ENCODE measurements at regions not wholly inside any gene's neighbourhood (a gene's known extent, or its start where the extent isn't known, plus 50 kb on each side); places are given as distances from the start of the nearest gene placed in this dataset.

DNA sequence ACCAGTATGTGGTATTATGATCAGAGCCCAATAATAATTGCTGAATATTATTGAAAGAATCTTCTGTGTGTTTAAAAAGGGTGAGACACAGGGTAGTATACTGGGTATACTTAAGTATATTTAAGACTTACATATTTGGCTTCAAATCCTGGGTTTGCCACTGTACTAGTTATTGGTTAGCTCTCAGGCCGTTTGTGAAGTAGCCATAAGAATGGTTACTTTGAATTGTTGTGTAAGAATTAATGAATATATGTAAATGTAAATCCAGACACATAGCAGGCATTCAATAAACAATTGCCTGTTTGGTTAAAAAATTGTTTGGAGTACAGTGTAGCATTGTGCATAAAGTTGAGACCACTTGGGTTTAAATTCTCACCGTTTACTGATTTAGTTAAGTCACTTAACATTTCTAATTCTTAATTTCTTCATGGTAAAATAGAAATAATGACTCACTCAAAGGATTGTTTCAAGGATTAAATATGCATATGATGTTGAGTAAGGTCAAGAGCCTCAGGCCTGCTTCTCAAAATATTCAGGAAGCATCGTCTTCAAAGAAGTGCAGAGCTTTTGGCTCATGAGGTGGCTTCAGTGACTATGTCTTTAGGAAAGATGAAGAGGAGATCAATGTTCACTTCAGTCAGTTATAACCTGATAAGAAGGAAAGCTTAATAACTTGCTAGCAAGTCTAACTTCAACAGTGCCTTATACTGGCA, 207.9 kb upstream of the NT5C1B start:
- Histone ChIP-seq H3K27me3 (ENCODE audit: insufficient read depth, low read length) (no peaks in the 10 kb centered on the region), H3K4me3 (ENCODE audit: low read length) (no peak overlapping the region), H3K9me3 (ENCODE audit: low read length) (no peaks in the 10 kb centered on the region), H2AFZ (ENCODE audit: low read depth, low read length) (no peak overlapping the region), H3K36me3 (ENCODE audit: insufficient read depth, low read length) (no peaks in the 10 kb centered on the region), H3K4me1 (ENCODE audit: insufficient read depth, low read length) (no peaks in the 10 kb centered on the region)

DNA sequence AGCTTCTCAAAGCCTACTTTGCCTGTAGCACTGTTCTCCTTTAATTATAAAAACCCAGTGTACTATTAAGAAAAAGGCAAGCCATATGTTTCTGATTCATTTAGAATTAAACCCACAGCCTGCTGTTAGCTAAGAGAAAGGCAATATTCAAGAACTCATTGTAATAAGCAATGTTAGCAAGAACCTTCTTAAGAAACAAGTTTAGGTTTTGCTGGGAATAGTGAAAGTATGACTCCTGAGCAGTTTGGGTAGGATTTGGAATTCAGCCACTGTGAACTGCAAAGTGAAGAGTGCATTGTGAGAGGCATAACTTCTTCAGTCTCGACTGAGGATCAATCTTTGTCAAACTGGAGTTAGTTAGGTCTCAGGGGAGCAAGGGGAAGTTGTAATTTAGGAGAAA, 206.5 kb upstream of the NT5C1B start:
- Histone ChIP-seq H3K4me1 (ENCODE audit: insufficient read depth, low read length) (no peaks in the 10 kb centered on the region), H3K9me3 (ENCODE audit: low read length) (no peaks in the 10 kb centered on the region), H3K27me3 (ENCODE audit: insufficient read depth, low read length) (no peaks in the 10 kb centered on the region), H3K4me3 (ENCODE audit: low read length) (no peak overlapping the region), H2AFZ (ENCODE audit: low read depth, low read length) (no peak overlapping the region), H3K36me3 (ENCODE audit: insufficient read depth, low read length) (no peaks in the 10 kb centered on the region)

DNA sequence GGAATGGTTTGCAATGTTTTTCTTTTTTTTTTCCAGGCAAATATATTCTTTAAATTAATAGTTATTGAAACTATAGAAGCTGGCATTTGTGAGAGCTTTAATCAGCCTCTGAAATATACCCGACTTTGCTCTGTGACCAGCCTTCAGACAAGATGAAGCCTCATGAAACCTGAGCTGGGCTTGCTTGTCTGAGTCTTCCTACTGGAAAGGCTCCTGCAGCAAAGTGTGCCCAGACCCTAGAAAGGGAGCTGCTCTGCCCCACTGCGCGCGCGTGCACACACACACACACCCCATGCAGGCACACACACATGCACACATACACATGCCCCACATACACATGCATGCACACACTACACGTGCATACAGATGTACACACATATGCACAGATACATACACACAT, 203.3 kb upstream of the NT5C1B start:
- Histone ChIP-seq H3K4me1 (ENCODE audit: insufficient read depth, low read length) (no peaks in the 10 kb centered on the region), H2AFZ (ENCODE audit: low read depth, low read length) (no peak overlapping the region), H3K9me3 (ENCODE audit: low read length) (no peaks in the 10 kb centered on the region), H3K4me3 (ENCODE audit: low read length) (no peak overlapping the region), H3K27me3 (ENCODE audit: insufficient read depth, low read length) (no peaks in the 10 kb centered on the region), H3K36me3 (ENCODE audit: insufficient read depth, low read length) (no peaks in the 10 kb centered on the region)

DNA sequence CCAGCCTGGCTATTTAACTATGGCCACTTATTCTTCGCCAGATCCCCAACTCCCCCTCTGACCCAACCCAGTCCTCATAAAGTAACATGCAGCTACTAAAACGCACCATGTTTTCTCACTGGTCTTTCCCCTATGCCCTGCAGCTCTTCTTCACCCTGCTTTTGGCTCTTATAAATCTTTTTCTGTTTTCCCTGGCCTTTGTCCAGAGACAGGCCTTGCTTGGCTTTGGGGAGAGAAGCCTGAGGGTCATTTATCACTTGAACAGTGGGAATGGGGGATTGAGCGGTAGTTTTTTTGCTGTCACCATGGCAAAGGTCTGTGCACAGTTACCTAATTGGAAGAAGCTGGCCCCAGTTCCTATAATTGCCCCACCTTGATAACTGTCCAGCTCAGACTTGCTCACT, 202.9 kb upstream of the NT5C1B start:
- H3K36me3 ChIP-seq (ENCODE audit: insufficient read depth, low read length), result no peaks in the 10 kb centered on the region
- H3K4me1 ChIP-seq (ENCODE audit: insufficient read depth, low read length), result no peaks in the 10 kb centered on the region
- no peak overlapping the region for H2AFZ ChIP-seq (ENCODE audit: low read depth, low read length)
- H3K4me3 ChIP-seq (ENCODE audit: low read length), result no peak overlapping the region
- H3K27me3 ChIP-seq (ENCODE audit: insufficient read depth, low read length), result no peaks in the 10 kb centered on the region
- H3K9me3 ChIP-seq (ENCODE audit: low read length), result no peaks in the 10 kb centered on the region

DNA sequence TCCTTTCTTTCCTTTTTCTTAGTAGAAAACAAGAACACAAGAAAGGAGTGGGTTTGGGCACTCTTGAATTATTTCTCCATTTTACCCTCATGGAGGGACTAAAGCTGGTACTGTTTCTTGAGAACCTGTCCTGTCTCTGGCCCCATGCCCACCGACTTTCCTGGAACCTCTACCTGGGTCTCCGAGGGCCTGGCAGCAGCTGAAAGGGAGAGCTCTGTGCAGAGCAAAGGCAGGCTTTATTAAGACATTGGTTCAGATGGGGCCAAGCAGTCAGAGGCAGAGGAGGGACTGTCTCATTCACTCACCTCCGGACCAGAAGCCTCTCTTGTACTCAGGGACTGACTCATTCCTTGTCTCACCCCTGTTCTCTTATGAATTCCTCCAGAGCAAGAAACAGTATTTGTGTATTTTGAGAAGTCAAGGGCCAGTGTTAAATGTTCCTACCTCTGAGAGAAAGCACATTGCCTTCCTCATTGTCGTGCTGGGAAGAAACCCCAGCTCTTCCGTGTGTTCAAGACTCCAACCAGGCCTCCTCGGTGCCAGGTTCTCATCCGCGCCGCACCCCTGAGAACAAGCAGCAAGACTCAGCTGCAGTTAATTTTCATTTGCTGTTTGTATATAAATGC, 201.9 kb upstream of the NT5C1B start:
- H3K27me3 ChIP-seq (ENCODE audit: insufficient read depth, low read length), result no peaks in the 10 kb centered on the region
- no peaks in the 10 kb centered on the region for H3K9me3 ChIP-seq (ENCODE audit: low read length)
- no peaks in the 10 kb centered on the region for H3K36me3 ChIP-seq (ENCODE audit: insufficient read depth, low read length)
- H3K4me3 ChIP-seq (ENCODE audit: low read length), result no peak overlapping the region
- no peaks in the 10 kb centered on the region for H3K4me1 ChIP-seq (ENCODE audit: insufficient read depth, low read length)
- H2AFZ ChIP-seq (ENCODE audit: low read depth, low read length), result no peak overlapping the region

DNA sequence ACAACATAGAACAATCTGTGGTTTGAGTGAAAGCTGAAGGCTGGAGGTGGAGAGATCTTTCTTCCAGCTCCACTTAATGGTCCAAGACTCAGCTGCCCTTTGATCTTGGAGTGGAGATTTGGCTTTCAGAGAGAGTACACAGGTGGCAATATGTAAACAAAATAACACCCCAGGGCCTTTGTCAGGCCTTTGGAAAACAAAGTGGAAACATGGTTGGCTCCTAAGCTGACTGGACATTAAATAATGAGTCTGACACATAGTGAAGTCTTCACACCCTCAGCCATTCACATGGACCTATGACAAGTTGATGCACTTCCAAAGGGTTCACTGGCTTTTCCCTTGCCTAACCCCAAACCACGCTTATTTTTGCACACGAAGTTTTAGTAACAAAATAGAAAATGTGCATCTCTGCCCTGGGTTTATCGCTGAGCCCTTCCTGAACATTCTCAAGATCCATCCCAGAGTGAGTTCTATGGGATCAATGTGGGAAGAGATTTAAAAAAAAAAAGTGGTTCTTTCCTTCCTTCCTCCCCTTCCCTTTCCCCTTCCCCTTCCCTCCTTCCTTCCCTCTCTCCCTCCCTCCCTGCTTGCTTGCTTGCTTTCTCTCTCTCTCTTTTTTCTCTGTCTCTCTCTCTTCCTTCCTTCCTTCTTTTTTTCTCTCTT, 201.3 kb upstream of the NT5C1B start:
- Histone ChIP-seq H3K4me3 (ENCODE audit: low read length) (no peak overlapping the region), H3K4me1 (ENCODE audit: insufficient read depth, low read length) (no peaks in the 10 kb centered on the region), H3K36me3 (ENCODE audit: insufficient read depth, low read length) (no peaks in the 10 kb centered on the region), H3K27me3 (ENCODE audit: insufficient read depth, low read length) (no peaks in the 10 kb centered on the region), H3K9me3 (ENCODE audit: low read length) (no peaks in the 10 kb centered on the region), H2AFZ (ENCODE audit: low read depth, low read length) (no peak overlapping the region)

DNA sequence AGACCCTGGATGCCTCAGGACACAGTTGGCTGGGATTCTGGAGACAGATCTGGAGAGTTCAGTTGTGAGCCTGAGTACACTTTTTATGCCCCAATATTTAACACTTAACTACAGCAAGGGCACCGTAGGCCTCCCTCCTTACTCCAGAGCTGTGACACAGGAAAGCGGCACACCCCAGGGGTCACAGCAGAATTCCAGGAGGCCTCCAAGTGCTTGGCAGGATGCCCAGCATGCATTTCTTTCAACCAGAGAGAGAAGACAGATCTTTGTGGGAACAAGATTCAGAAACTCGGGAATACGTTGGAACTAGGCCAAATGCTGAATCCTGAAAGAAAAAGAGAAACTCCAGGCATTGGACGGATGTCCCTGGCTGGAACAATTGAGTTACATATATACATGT, 199.2 kb upstream of the NT5C1B start:
- H3K9me3 ChIP-seq (ENCODE audit: low read length), result no peaks in the 10 kb centered on the region
- H3K4me3 ChIP-seq (ENCODE audit: low read length), result no peak overlapping the region
- H3K4me1 ChIP-seq (ENCODE audit: insufficient read depth, low read length), result no peaks in the 10 kb centered on the region
- H3K36me3 ChIP-seq (ENCODE audit: insufficient read depth, low read length), result no peaks in the 10 kb centered on the region
- H3K27me3 ChIP-seq (ENCODE audit: insufficient read depth, low read length), result no peaks in the 10 kb centered on the region
- no peak overlapping the region for H2AFZ ChIP-seq (ENCODE audit: low read depth, low read length)

DNA sequence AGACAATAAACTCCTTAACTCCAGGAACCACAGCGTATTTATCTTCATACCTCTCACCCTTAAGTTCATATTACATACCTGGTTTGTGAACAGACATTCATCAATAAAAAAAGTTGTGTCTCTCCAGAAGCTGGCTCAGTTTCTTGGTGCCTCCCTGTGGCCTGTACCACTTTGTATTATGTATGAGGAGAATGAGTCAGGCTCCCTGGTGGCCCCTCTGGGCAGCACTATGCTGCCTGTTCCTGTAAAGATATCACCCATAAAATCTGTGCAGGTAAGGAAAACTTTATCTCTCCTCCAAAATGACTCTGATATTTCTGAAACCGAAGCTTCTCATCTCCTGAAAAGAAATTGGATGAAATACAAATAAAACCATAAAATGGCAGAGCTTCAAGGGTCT, 198.4 kb upstream of the NT5C1B start:
- H3K4me1 ChIP-seq (ENCODE audit: insufficient read depth, low read length), result no peaks in the 10 kb centered on the region
- H2AFZ ChIP-seq (ENCODE audit: low read depth, low read length), result no peak overlapping the region
- H3K36me3 ChIP-seq (ENCODE audit: insufficient read depth, low read length), result no peaks in the 10 kb centered on the region
- no peak overlapping the region for H3K4me3 ChIP-seq (ENCODE audit: low read length)
- no peaks in the 10 kb centered on the region for H3K27me3 ChIP-seq (ENCODE audit: insufficient read depth, low read length)
- H3K9me3 ChIP-seq (ENCODE audit: low read length), result no peaks in the 10 kb centered on the region

DNA sequence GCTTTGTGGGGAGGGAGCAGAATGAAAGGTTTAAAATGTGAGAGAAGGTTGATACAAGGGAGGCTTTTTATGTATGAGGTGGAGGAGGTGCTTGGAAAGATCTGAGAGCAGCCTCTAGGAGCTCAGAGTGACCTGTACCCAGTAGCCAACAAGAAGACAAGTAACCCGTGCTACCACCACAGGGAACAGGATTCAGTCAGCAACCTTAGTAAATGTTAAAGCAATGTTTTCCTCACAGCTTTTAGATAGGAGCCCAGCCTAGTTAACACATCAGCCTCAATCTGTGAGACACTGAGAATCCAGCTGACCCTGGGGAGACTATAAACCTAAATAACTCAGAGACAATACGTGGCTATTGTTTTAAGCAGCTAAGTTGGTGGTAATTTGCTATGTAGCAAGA, 194.9 kb upstream of the NT5C1B start:
- Histone ChIP-seq H3K4me3 (ENCODE audit: low read length) (no peak overlapping the region), H3K4me1 (ENCODE audit: insufficient read depth, low read length) (no peaks in the 10 kb centered on the region), H3K9me3 (ENCODE audit: low read length) (no peaks in the 10 kb centered on the region), H3K27me3 (ENCODE audit: insufficient read depth, low read length) (no peaks in the 10 kb centered on the region), H2AFZ (ENCODE audit: low read depth, low read length) (no peak overlapping the region), H3K36me3 (ENCODE audit: insufficient read depth, low read length) (no peaks in the 10 kb centered on the region)

DNA sequence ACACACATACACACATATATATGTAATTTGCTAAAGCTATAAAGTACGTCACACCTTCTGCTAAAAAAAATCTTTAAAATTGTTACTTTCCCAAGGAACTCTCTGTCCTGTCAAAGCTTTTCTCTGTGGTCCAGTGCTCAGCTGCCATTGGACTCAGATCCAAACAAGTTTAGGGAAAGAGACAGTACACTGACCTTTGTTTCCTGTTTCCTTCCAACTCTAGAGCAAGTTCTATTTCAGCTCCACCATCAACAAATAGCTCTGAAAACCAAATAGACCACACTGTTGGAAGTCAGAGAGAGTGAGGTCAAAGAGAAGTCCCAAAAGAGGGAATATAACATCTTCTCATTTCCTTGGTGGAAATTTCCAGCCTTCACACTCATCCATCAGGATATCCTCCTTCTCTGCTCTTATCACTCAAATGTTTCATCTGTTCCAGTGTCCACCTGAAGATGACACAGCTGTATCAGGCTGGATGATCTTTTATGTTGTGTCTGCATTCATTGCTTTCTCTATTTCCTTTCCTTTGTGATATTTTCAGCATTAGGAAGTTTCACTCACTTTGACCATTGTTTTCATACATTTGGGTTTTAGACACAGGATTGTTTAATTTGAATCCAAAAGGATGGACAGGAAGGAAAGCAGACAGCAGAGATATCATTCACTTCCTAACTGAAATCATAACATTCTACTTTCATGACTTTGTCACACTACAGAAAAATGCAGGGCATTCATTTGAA, 192.3 kb upstream of the NT5C1B start:
- Histone ChIP-seq H3K9me3 (ENCODE audit: low read length) (no peaks in the 10 kb centered on the region), H3K4me3 (ENCODE audit: low read length) (no peak overlapping the region), H3K27me3 (ENCODE audit: insufficient read depth, low read length) (no peaks in the 10 kb centered on the region), H3K36me3 (ENCODE audit: insufficient read depth, low read length) (no peaks in the 10 kb centered on the region), H3K4me1 (ENCODE audit: insufficient read depth, low read length) (no peaks in the 10 kb centered on the region), H2AFZ (ENCODE audit: low read depth, low read length) (no peak overlapping the region)

DNA sequence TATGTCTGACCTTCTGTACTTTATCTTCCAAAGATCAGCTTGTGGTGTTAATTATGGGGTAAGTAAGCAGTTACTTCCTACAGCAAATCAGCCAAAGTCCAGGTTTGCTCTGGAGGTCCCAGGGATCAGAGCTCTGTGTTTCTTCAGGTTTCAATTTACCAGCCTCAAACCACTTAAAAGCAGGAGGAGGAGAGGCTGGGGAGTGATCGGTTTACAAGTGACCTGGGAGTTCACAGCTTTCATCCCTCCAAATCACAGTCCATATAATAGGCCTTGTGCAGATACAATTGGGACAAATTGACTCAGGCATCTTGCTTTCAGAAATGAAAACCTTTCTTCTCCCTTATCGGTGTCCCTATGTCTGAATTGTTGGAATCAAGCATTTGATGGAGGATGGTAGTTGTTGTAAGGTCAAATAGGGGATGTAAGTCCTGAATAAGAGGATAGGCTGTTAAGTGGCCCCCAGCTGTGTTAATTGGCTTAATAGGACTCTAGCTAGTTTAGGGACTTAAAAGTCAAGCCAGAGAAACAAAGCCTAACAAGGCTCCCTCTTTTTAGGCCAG, 188.0 kb upstream of the NT5C1B start:
- Histone ChIP-seq H3K4me3 (ENCODE audit: low read length) (no peak overlapping the region), H3K4me1 (ENCODE audit: insufficient read depth, low read length) (no peaks in the 10 kb centered on the region), H3K36me3 (ENCODE audit: insufficient read depth, low read length) (no peaks in the 10 kb centered on the region), H3K9me3 (ENCODE audit: low read length) (no peaks in the 10 kb centered on the region), H2AFZ (ENCODE audit: low read depth, low read length) (no peak overlapping the region), H3K27me3 (ENCODE audit: insufficient read depth, low read length) (no peaks in the 10 kb centered on the region)

DNA sequence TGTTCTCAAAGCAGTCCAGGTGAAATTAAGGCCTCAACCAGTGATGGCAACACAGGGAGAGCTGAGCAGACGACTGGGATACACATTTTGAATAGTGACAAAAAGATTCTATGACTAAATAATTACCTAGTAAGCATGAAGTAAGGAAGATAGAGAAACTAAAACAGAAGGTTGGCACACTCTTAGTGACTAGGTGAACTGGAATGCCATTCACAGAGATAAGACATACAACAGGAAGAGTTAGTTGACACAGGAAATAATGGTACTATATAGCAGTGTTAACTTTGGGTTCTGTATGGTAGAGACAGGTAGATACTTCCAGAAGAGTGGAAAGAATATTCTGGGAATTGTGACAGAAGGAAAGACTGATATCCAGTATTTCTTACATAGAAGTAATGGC, 181.8 kb upstream of the NT5C1B start:
- Histone ChIP-seq H2AFZ (ENCODE audit: low read depth, low read length) (no peak overlapping the region), H3K9me3 (ENCODE audit: low read length) (no peaks in the 10 kb centered on the region), H3K4me1 (ENCODE audit: insufficient read depth, low read length) (no peaks in the 10 kb centered on the region), H3K27me3 (ENCODE audit: insufficient read depth, low read length) (no peaks in the 10 kb centered on the region), H3K36me3 (ENCODE audit: insufficient read depth, low read length) (no peaks in the 10 kb centered on the region), H3K4me3 (ENCODE audit: low read length) (no peak overlapping the region)

DNA sequence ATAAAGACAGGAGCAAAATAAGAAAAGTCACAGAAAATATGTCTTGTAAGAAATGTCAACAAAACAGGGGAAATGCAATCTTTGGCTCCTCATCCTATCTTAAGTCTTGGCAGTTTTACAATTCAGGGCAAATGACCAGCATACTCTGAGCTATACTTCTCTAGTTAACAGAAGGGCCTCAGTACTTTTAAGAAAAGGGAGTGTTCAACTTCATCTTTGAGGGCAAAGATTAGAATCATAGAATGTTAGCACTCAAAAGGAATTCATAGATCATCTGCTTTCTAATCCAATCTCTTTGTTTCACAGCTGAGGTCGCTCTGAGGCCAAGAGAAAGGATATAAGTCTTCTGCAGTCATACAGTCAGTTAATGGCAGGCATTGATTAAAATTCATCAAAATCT, 174.0 kb upstream of the NT5C1B start:
- H3K4me3 ChIP-seq (ENCODE audit: low read length), result no peak overlapping the region
- no peaks in the 10 kb centered on the region for H3K4me1 ChIP-seq (ENCODE audit: insufficient read depth, low read length)
- H2AFZ ChIP-seq (ENCODE audit: low read depth, low read length), result no peak overlapping the region
- no peaks in the 10 kb centered on the region for H3K27me3 ChIP-seq (ENCODE audit: insufficient read depth, low read length)
- H3K9me3 ChIP-seq (ENCODE audit: low read length), result no peaks in the 10 kb centered on the region
- H3K36me3 ChIP-seq (ENCODE audit: insufficient read depth, low read length), result no peaks in the 10 kb centered on the region

Measured in neuron (in vitro differentiated cells).